ENCODE measurements at regions not wholly inside any gene's neighbourhood (a gene's known extent, or its start where the extent isn't known, plus 50 kb on each side); places are given as distances from the start of the nearest gene placed in this dataset.
"Not testable (repeated sequence)": the region's sequence is repeated elsewhere in the genome, so short reads cannot be mapped to it uniquely, and the experiment has no call there.

DNA sequence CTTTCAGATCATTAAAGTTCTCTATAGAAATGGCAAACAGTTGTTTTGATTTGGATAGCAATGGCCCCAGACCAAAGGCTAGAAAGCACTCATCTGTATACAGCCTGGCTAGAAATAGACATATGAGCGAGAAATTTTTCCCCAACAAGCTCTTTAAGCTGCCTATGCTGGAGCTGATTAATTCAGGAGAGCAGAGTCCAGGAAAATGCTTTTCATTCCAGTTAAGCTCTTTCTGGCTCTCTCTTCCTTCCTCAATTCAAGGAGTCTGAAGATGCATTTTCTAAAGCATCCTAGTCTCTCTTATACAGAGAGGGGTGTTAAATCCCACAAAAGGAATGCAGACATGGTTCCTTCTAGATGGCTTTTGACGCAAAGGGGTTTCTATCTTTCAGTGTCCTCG lies 141.7 kb upstream of the RAI2 start:
- DNase-seq = no peak

GRCh38 chrX:17994429-17994828 lies 133.3 kb upstream of the RAI2 start:
- DNase-seq = no peak

GRCh38 chrX:17993062-17993461 lies 132.0 kb upstream of the RAI2 start:
- DNase-seq = no peak

DNA sequence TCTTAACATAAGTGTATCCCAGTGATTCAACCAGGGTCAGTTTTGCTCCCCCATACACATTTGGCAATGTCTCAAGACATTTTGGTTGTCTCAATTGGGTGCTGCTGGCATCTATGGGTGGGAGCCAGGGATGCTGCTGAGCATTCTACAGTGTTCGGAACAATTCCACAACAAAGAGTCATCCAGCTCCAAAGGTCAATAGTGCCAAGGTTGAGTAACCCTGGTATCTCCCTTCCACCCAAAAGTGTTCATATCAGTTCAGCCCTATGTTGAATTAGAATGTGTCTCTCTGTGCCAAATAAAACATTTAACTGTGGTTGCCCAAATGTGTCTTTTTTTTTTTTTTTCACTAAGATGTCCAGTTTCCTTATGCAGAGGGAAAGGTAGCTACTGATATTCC lies 129.4 kb upstream of the RAI2 start:
- DNase-seq = no peak

GRCh38 chrX:17987783-17988182 lies 126.7 kb upstream of the RAI2 start:
- DNase-seq = no peak

DNA sequence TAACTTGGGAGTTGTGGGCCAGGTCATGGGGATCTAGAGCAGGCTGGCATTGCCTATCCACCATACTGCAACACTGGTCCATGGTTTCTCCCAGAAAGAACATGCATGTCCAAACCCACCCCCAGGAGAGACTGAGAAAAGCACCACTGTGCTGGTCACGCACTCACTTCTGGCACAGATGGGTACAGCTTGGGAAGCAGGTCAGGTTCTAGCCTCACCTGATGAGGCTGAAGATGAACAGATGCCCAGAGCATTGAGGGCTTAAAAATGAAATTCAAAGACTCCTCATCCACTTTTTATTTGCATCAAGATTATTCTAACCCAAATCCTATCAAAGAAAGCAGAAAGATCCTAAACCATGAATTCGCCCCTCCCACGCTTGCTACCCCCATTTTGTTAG lies 125.9 kb upstream of the RAI2 start:
- DNase-seq = no peak

DNA sequence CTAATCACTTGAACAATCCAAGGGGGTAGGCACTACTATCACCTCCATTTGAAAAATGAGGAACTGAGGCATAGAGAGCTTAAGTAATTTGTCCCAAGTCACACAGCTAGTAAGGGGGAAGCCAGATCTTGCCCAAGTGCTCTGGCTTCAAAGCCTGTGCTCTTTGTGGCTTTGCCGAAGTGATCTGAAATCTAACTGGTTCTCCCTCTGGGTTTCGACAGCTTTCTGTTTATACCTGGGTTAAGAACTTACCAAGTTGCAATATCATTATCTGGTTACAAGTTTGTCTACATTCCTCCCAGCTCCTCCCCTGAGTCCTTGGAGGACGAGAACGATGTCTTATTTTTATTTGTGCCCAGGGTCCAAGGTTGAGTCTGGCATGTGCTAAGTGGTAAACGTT lies 125.3 kb upstream of the RAI2 start:
- no peak for DNase-seq

DNA sequence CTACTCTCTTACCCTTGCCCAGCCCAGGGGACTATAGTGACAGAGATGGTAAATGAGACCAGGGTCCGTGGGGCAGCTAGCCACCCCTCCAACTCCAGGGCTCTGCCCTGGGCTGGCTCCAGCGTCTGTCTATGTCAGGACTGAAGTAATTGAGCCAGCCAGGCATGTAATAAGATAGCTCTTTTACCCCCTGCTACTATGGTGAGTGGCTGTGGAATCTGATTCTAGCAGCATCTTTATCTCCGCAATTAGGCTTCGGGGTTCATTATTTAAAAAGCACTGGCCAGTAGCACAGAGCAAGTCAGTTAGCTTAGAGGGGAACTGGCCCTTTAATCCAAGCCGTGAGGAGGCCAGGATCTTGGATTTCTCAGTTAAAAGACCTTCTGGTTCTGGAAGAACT lies 123.3 kb upstream of the RAI2 start:
- DNase-seq = no peak

- no peak for DNase-seq
Measured at GRCh38 chrX:17983389-17983788, 122.3 kb upstream of the RAI2 start.

DNA sequence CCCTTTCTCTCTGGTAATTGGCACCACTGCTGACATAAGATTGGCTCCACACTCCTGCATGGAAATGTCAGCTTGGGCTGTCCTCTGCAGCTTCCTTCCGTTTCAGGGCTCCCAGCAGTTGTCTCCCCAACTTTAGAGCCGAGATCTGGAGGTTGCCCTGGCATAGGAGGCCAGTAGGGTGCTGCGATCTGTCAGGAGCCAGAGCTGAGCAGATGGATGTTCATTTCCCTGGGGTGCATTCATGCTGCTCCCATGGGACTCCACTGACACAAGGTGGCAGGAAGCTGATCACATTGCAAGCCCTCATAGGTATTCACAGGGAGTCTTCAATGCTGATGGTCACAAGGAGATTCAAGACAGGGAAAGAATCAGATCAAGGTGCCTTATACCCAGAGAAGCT lies 116.6 kb upstream of the RAI2 start:
- DNase-seq = no peak

DNA sequence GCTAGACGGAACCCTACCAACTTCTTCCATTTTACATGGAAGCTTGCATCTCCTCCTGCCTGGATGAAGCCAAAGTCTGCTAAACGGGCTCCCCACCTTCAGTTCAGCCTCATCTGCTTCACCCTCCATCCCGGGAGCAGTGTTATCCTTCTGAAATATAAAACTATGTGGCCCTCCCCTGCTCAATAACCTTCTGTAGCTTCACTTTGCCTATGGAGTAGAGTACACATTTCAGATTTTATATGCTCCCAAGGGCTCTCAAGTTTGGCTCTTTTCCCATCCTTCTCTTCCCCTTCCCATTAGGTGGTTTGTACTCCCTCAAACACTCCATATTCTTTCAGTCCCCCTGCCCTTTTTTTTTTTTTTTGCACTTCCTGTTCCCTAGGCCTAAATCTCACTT lies 115.9 kb upstream of the RAI2 start:
- DNase-seq = no peak

- not testable (repeated sequence) for DNase-seq
Measured at GRCh38 chrX:17975349-17975748, 114.3 kb upstream of the RAI2 start.

DNA sequence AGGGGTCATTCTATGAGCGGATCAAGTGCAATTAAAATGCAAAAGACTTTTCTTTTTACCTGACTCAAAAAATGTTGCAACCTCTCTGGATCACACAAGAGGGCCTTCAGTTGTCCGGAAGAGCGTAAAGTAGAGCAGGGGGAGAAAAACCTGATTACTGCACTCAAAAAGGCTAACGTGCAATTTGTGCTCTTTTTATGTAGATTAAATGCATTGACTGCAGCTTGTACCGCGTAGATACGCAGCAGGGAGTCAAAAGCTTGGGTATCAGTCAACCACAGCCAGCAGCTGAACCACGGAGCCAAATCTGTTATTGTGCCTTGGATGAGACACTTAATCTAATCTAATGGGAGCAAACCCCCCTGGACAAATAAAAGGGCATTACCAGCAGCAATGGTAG lies 107.3 kb upstream of the RAI2 start:
- peak; percentile 42 for DNase-seq

DNA sequence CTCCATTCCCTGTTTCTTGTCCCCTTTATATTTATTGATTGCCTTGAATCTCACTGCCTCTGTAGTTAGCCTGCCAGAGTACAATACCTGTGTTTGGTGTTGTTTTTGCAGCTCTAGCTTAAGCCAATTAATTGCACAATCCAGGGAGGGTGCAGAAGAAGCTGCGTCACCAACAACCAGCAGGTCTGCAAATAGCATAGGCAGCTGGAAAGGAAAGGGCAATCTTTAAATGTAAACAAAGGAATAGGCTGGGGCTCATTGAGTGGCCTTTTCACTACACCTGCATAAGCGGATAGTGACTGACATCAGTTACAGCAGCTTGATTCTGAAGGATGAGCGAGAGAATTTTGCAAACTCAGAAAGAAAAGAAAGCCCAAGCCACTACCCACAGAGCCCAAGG lies 106.8 kb upstream of the RAI2 start:
- DNase-seq = peak; percentile 85

DNA sequence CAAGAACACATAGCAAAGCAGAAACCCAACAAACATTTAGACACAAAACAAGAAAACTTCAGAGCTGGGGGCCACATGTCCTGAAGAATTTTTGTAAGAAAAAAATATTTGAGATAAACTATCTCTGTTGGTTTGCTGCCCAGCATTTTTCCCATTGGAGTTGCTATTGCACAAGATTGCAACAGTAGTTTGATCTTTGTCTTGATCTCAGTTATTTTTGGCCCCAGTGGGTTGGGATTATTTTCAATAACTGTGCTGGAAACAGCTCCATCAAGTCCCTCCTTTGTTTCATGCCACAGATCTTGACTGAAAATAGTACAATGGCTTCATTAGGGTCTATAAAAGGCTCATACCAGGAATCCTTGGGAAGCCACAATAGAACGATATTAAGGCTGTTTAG lies 103.8 kb upstream of the RAI2 start:
- no peak for DNase-seq

DNA sequence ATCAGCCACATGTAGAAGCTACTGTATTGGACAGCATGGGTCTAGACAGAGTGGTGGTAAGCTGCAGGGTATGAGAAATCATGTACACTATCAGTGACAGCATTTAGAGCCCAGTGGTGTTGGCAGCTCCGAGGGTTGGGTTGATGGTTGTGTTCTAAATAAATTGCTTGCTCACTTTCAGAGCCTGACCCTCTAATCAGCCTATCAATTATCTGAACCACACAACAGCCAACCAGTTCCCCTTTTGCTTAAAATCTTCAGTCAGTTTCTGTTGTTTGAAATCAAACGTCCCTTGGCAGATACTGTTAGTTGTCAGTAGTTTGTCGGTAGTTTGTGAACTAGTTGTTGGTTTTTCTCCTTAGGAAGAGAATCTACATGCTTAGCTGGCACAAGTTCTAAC lies 99.8 kb upstream of the RAI2 start:
- no peak for DNase-seq

DNA sequence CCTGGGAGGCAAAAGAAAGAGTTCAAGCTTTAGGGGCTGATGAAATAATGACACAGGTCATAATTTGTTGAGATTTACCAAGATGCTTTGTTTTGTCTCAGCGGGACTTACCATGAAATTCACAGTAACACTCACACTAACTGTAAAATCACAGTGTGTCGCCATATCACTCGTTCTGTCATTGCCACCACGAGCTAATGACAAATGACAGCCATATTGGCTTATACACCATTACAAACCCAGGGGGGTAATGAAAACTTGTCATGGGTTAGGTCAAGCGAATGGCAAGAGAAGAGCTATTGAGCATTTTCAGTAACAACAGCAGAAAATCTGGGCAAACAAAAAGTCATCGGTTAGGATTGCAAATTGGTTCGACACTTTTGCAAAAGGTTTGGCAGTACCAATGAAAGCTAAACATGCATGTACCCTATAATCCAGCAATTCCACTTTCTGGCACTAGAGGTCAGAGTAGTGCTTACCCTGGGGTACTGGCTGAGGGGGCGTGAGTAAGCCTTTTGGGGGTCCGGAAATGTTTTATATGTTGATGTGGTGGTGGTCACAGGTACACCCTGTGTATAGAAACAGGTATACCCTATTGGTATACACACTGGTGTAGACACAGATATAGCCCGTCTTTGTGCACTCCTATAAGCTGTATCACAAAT lies 83.9 kb upstream of the RAI2 start:
- DNase-seq = no peak

- not testable (repeated sequence) for DNase-seq
Measured at GRCh38 chrX:17941171-17941570, 80.1 kb upstream of the RAI2 start.

DNA sequence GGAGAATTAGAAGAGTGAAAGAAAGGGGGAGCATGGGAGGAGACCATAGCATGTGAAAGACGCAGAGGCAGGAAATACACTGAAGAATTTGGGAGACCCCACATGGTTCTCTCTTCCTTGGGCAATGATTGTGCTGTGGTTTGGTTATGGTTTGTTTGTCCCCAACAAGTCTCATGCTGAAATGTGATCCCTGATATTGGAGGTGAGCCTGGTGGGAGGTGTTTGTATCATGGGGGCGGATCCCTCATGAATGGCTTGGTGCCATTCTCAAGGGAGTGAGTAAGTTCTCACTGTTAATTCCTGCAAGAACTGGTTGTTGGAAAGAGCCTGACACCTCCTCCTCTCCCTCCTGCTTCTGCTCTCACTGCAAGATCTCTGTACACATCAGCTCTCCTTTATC lies 78.6 kb upstream of the RAI2 start:
- DNase-seq = no peak

- DNase-seq = no peak
Measured at GRCh38 chrX:17933856-17934255, 72.8 kb upstream of the RAI2 start.

DNA sequence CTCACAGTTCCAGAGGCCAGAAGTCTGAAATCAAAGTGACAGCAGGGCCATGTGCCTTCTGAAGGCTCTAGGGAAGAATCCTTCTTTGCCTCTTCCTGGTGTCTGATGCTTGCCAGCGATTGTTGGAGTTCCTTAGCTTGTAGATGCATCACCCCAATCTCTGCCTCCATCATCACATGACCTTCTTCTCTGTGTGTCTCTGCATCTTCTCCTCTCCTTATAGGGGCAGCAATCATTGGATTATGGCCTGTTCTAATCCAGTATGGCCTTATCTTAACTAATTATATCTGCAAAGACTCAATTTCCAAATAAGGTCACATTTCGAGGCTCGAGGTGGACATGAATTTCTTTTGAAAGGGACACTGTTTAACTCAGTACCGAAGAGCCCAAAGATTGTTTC lies 71.7 kb upstream of the RAI2 start:
- no peak for DNase-seq

DNA sequence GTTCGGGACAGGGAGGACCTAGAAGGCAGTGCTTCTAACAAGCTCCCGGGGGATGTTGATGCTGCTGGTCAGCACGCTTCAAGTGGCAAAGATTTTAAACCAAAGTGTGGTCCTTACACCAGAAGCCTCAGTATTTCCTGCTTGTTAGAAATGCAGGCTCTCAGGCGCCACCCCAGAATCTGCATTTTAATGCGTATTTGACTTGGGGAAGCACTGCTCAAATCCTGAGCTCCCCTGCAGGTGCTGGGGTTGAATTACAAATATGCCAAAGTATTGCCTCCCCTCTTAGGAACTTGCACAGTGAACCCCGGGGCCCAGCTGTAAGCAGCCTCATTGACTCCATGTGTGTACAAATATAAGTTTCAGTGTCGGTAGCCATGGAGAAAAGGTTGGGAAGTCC lies 70.8 kb upstream of the RAI2 start:
- DNase-seq = no peak

GRCh38 chrX:17930850-17931249 lies 69.8 kb upstream of the RAI2 start:
- peak; percentile 0 for DNase-seq

DNA sequence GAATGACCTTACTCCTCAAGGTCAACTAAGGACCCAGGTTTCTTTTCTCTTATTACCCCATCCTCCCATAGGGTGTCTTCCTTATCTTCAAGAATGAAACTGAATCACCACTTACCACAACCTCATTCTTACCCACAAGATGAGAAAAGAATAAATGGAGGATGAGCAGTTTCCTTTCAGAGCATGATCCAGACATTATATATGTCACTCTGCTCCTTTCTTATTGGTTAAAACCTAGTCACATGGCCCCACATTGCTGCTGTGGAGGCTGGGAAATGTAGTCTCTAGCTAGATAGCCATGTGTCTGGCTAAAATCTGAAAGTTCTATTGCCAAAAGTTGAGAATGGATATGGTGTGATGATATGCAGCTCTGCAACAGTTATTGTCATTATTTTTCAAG lies 62.4 kb upstream of the RAI2 start:
- DNase-seq = no peak

DNA sequence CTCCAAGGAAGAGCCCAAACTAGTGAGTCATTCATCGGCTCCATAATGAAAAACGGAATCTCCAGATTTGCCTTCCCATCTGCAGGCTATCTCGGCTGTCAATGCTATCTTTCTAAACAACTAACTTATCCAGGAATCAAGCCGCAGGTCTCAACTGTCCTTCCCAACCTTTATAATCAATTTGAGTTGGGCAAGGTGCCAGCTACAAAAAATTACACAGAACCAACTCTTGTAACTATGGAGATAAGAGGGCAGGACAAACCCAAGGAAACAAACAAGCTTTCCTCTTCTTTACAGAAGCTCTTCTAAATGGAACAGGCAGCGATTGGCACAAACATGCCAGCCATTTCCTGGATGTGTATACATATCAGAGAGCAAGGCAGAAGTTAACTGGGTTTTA lies 61.2 kb upstream of the RAI2 start:
- peak; percentile 4 for DNase-seq

All from NCI-H774 (cell line).